IPS DF 6.9 (cell line): ENCODE measurements at regions not wholly inside any gene's neighbourhood (a gene's known extent, or its start where the extent isn't known, plus 50 kb on each side); places are given as distances from the start of the nearest gene placed in this dataset.

Experiments used
- DNase-seq: peaks from one replicate; pipeline ENCODE4 v3.0.0-alpha.2; 2013; ENCODE audit warnings: low read depth, low spot score
- H3K27ac ChIP-seq: one replicate; pipeline ENCODE4 v1.5.1; 2013; ENCODE audit warnings: low read length, control low read depth
- H3K27me3 ChIP-seq: 2 replicates; pipeline ENCODE4 v1.6.1; 2013; ENCODE audit warnings: mild to moderate bottlenecking, low read length; ENCODE audit not compliant: control insufficient read depth, insufficient read depth
- H3K36me3 ChIP-seq: 2 replicates; pipeline ENCODE4 v1.6.1; 2013; ENCODE audit warnings: low read length; ENCODE audit not compliant: control insufficient read depth, insufficient read depth
- H3K4me1 ChIP-seq: 2 replicates; pipeline ENCODE4 v1.6.1; 2013; ENCODE audit warnings: low read length; ENCODE audit not compliant: control insufficient read depth, insufficient read depth
- H3K4me3 ChIP-seq: 2 replicates; pipeline ENCODE4 v1.5.1; 2013; ENCODE audit warnings: mild to moderate bottlenecking, low read length
- H3K9me3 ChIP-seq: 2 replicates; pipeline ENCODE4 v1.6.1; 2013; ENCODE audit warnings: low read length, inconsistent platforms; ENCODE audit not compliant: control insufficient read depth, insufficient read depth
- WGBS: extraction: QIAGEN DNeasy Blood & Tissue Kit; methylation state at CpG from one replicate; pipeline ENCODE4 v1.1.7; 2013; ENCODE audit warnings: mixed read lengths, missing lambda C conversion rate; ENCODE audit not compliant: insufficient read length, insufficient coverage; 5-methylcytosine and 5-hydroxymethylcytosine counted together

DNA sequence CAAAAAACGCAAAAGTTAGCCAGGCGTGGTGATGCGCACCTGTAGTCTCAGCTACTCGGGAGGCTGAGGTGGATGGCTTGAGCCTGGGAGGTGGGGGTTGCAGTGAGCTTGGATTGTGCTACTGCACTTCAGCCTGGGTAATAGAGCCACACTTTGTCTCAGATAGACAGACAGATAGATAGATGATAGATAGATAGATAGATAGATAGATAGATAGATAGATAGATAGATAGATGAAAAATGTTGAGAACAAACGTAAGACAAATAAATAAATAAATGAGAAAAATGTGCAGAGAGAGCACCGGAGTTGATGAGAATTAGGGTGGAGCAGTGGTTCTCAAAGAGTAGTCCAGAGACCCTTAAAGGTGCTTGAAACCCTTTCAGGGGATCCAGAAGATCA, 58.4 kb upstream of the ARL8B start:
- Histone ChIP-seq H3K9me3 (no peaks in the 10 kb centered on the region; the same call in 1 of the 2 replicates), H3K36me3 (no peaks in the 10 kb centered on the region), H3K27me3 (no peaks in the 10 kb centered on the region), H3K4me3 (no peak overlapping the region), H3K4me1 (no peaks in the 10 kb centered on the region), H3K27ac (no peak overlapping the region)
- no peak for DNase-seq
- WGBS: 100% methylated on average over 1 of the region's 6 CpGs

DNA sequence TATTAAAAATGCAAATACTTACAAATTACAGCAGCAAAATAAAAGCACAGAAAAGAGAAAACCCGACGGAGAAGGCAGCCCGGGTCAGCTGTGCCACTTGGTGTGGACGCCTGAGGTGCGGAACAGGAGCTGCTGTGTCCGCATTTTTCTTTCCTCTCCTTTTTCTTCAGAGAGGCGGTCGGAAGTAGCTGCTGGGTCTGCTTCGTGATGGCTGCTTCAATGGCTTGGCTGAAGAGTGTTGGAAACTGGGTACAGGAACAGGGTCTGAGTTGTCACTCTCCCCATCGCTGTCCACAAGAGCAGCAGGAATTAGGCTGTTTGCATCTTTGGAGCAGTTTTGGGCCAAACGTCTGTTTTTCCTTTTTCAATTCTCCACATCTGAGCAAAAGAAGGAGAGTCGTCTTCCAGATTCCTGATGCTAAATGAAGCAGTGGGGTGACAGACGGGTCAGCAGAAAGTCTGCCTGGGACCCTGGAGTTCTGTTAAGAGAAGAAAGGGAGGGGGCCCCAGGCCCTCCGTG, 53.5 kb upstream of the ARL8B start:
- DNase-seq: no peak
- H3K27me3 ChIP-seq: no peaks in the 10 kb centered on the region
- H3K9me3 ChIP-seq: no peaks in the 10 kb centered on the region; the same call in 1 of the 2 replicates
- no CpG with 5 or more reads among the region's 14 CpGs for WGBS
- no peak overlapping the region for H3K27ac ChIP-seq
- H3K4me1 ChIP-seq: no peaks in the 10 kb centered on the region
- H3K36me3 ChIP-seq: no peaks in the 10 kb centered on the region
- no peak overlapping the region for H3K4me3 ChIP-seq

DNA sequence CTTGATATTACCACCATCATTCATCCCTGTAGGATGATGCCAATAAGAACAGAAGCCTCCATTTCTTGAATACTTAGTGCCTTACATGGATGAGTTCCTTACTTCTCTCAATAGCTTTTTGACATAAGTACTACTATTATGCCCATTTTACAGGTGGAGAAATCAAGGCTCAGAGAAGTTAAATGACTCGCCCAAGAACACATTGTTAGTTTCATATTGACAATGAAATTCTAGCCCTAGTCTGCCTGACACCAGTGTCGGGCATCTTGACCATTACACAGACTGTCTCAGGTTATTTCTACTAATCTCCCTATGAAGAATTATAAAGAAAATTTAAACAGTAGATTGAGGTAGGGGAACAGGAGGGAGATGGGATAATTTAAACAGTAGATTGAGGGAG, 52.5 kb upstream of the ARL8B start:
- Histone ChIP-seq H3K27me3 (no peaks in the 10 kb centered on the region), H3K36me3 (no peaks in the 10 kb centered on the region), H3K4me3 (no peak overlapping the region), H3K9me3 (no peaks in the 10 kb centered on the region; the same call in 1 of the 2 replicates), H3K4me1 (no peaks in the 10 kb centered on the region), H3K27ac (no peak overlapping the region)
- WGBS: no CpG with 5 or more reads among the region's 2 CpGs
- no peak for DNase-seq

DNA sequence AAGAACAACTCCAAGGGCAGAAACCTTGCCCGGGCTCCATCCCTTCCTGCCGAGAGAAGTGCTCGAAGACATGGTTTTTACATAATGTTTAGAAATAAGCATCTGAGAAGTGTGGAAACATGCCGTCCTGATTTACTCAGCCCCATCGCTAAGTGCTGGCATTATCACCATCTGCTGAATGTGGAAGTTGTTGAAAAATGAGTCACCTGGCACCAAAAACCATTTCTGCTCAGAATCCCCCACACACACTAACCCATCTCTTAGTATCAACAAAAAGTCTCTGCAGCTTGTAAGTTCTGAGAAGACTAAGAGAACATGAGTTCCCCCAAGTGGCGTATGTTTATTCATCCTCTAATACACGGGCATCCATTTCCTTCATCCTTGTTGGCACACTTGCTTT, 51.0 kb upstream of the ARL8B start:
- Histone ChIP-seq H3K4me3 (no peak overlapping the region), H3K9me3 (no peaks in the 10 kb centered on the region), H3K4me1 (no peaks in the 10 kb centered on the region), H3K27me3 (no peaks in the 10 kb centered on the region), H3K36me3 (no peaks in the 10 kb centered on the region), H3K27ac (no peak overlapping the region)
- no CpG with 5 or more reads among the region's 7 CpGs for WGBS
- no peak for DNase-seq

- H3K4me3 ChIP-seq: no peak overlapping the region
- WGBS: no CpG with 5 or more reads among the region's 4 CpGs
- no peaks in the 10 kb centered on the region for H3K27me3 ChIP-seq
- no peaks in the 10 kb centered on the region for H3K9me3 ChIP-seq
- no peaks in the 10 kb centered on the region for H3K36me3 ChIP-seq
- DNase-seq: no peak
- no peak overlapping the region for H3K27ac ChIP-seq
- H3K4me1 ChIP-seq: no peaks in the 10 kb centered on the region
These were observed 49.8 kb upstream of the ARL8B start for GRCh38 chr3:5072100-5072816.
